ENCODE measurements at regions not wholly inside any gene's neighbourhood (a gene's known extent, or its start where the extent isn't known, plus 50 kb on each side); places are given as distances from the start of the nearest gene placed in this dataset.

DNA sequence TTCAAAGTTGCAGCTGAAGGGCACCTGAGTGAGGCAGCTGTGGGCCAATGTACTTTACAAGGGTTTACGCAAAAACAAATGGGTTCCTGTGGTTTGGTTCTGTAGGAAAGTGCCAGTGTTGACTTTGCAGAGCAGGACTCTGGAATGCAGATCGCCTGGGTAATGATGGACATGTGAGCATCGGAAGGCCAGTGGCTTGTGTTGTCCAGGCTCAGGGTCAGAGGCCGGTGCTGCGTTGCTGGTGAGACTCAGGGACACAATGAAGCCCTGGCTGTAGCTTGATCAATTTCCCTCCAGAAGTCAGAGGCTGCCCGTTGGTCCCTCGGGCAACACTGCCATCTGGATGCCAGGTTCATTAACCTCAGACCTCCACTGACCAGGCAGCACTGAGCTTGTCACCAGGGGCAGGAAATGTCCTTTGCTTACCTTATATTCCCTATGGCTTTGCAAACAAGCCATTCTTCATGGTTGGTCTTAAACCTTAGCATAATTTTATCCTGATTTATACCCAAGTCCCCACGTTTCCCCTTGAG is 753.4 kb downstream of the QKI start:
- H3K27ac ChIP-seq: no peak overlapping the region
- H3K27me3 ChIP-seq: no peaks in the 10 kb centered on the region
- DNase-seq: no peak
- TF ChIP-seq, protein P1, sequence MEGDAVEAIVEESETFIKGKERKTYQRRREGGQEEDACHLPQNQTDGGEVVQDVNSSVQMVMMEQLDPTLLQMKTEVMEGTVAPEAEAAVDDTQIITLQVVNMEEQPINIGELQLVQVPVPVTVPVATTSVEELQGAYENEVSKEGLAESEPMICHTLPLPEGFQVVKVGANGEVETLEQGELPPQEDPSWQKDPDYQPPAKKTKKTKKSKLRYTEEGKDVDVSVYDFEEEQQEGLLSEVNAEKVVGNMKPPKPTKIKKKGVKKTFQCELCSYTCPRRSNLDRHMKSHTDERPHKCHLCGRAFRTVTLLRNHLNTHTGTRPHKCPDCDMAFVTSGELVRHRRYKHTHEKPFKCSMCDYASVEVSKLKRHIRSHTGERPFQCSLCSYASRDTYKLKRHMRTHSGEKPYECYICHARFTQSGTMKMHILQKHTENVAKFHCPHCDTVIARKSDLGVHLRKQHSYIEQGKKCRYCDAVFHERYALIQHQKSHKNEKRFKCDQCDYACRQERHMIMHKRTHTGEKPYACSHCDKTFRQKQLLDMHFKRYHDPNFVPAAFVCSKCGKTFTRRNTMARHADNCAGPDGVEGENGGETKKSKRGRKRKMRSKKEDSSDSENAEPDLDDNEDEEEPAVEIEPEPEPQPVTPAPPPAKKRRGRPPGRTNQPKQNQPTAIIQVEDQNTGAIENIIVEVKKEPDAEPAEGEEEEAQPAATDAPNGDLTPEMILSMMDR (IDR thresholded peaks at IDR 0.05): no peak
- TF ChIP-seq POLR2AphosphoS5 (IDR thresholded peaks at IDR 0.05): no peak
- no peak for TF ChIP-seq POLR2A (IDR thresholded peaks at IDR 0.05)
- no peak for TF ChIP-seq EP300 (IDR thresholded peaks at IDR 0.05; ENCODE audit: low read depth)
- 80 to 100% methylated on average over 1 to 8 of the region's 8 CpGs for WGBS, 2 donors (ENCODE audit: low coverage in 1 of 2)
- H3K36me3 ChIP-seq: no peaks in the 10 kb centered on the region
- H3K4me1 ChIP-seq: no peaks in the 10 kb centered on the region
- no peak overlapping the region for H3K4me3 ChIP-seq
- intact Hi-C loops (cut with DNase I; ENCODE audit: low total_unique reads) (no loop called here), in situ Hi-C loops (cut with MboI; ENCODE audit: low pct_ligation_motif_present in 1 of 4, low pct_unique_long_range_greater_than_20kb in 1 of 4, low sequenced_read_pairs in 3 of 4) (no loop called here)
- H3K9me3 ChIP-seq: no peaks in the 10 kb centered on the region

DNA sequence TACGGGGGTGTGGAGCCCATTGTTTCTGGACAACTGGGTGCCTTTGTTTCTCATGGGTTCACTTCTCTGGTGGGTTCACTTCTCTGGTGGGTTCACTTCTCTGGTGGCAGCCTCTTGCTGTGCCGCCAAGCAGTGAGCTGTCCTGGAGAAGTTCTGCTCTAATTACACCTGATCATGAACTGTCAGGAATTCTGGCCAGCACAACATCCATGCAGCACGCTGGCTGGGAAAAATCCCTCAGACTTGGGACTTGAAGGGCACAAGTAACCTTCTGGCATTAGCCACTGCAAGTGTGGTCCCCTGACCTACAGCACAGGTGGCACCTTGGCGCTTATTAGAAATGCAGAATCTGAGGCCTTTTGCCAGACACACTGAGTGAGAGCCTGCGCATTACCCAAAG is 752.5 kb downstream of the QKI start:
- intact Hi-C loops (cut with DNase I; ENCODE audit: low total_unique reads): no loop called here

DNA sequence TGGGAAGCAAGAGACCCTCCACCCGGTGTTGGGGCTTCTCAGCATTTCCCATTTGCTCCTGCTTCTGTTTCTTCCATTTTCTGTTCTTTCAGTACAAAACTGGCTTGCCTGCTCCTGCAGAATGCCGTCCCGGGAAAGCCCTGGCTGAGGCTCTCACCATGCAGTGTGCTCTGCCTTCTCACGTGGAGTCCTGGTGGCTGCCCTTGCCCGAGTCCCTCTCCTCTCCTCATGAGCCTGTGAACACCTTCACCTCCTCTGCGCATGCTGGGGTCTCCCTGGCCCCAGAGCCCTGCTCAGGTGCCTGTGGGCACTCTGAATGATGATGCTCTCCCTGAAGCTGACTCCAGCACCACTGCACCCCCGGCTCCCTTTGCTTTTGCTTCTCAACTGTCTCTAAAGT is 752.0 kb downstream of the QKI start:
- no peaks in the 10 kb centered on the region for H3K4me1 ChIP-seq
- in situ Hi-C loops (cut with MboI; ENCODE audit: low pct_ligation_motif_present in 1 of 4, low pct_unique_long_range_greater_than_20kb in 1 of 4, low sequenced_read_pairs in 3 of 4): no loop called here
- H3K9me3 ChIP-seq: no peaks in the 10 kb centered on the region
- no peaks in the 10 kb centered on the region for H3K27me3 ChIP-seq
- intact Hi-C loops (cut with DNase I; ENCODE audit: low total_unique reads): no loop called here
- 75 to 78% methylated on average over 6 to 7 of the region's 7 CpGs for WGBS, 2 donors (ENCODE audit: low coverage in 1 of 2)
- no peak for DNase-seq
- TF ChIP-seq EP300 (IDR thresholded peaks at IDR 0.05; ENCODE audit: low read depth): no peak
- TF ChIP-seq, protein P1 (IDR thresholded peaks at IDR 0.05): no peak
- no peak for TF ChIP-seq POLR2AphosphoS5 (IDR thresholded peaks at IDR 0.05)
- no peak for TF ChIP-seq POLR2A (IDR thresholded peaks at IDR 0.05)
- H3K36me3 ChIP-seq: no peaks in the 10 kb centered on the region
- H3K4me3 ChIP-seq: no peak overlapping the region
- H3K27ac ChIP-seq: no peak overlapping the region

More for the DNA sequence above, 752.5 kb downstream of the QKI start:
- H3K9me3 ChIP-seq: no peaks in the 10 kb centered on the region
- TF ChIP-seq POLR2A (IDR thresholded peaks at IDR 0.05) (no peak), POLR2AphosphoS5 (IDR thresholded peaks at IDR 0.05) (no peak), EP300 (IDR thresholded peaks at IDR 0.05; ENCODE audit: low read depth) (no peak)
- TF ChIP-seq, protein P1 (IDR thresholded peaks at IDR 0.05): no peak
- no peaks in the 10 kb centered on the region for H3K4me1 ChIP-seq
- no peak overlapping the region for H3K4me3 ChIP-seq
- no peaks in the 10 kb centered on the region for H3K36me3 ChIP-seq
- in situ Hi-C loops (cut with MboI; ENCODE audit: low pct_ligation_motif_present in 1 of 4, low pct_unique_long_range_greater_than_20kb in 1 of 4, low sequenced_read_pairs in 3 of 4): no loop called here
- no peak overlapping the region for H3K27ac ChIP-seq
- no peaks in the 10 kb centered on the region for H3K27me3 ChIP-seq
- DNase-seq: no peak
- 91 to 100% methylated on average over 2 to 4 of the region's 5 CpGs for WGBS, 2 donors (ENCODE audit: low coverage in 1 of 2)

DNA sequence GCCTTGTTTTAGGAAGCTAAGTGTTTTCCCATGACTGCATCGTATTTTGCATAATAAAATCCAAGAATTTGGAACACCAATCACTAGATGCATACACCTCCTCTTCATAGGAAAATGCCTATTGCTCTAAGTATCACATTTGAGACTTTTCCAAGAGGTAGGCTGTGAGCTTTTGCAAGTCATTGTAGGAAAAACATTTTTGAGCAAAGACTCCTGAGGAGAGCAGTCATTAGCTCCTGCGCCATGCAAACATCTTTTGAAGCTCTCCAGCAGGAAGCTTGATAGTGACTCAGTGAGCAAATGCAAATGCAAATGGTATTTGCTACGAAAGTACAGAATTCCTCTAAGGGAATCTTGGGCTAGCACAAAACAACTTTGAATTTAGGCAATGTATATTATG is 750.4 kb downstream of the QKI start:
- TF ChIP-seq POLR2A (IDR thresholded peaks at IDR 0.05) (no peak), POLR2AphosphoS5 (IDR thresholded peaks at IDR 0.05) (no peak), EP300 (IDR thresholded peaks at IDR 0.05; ENCODE audit: low read depth) (no peak)
- TF ChIP-seq, protein P1 (IDR thresholded peaks at IDR 0.05): no peak
- Histone ChIP-seq H3K4me3 (no peak overlapping the region), H3K27ac (no peak overlapping the region), H3K9me3 (no peaks in the 10 kb centered on the region), H3K36me3 (no peaks in the 10 kb centered on the region), H3K27me3 (no peaks in the 10 kb centered on the region), H3K4me1 (no peaks in the 10 kb centered on the region)
- intact Hi-C loops (cut with DNase I; ENCODE audit: low total_unique reads) (no loop called here), in situ Hi-C loops (cut with MboI; ENCODE audit: low pct_ligation_motif_present in 1 of 4, low pct_unique_long_range_greater_than_20kb in 1 of 4, low sequenced_read_pairs in 3 of 4) (no loop called here)
- WGBS, 2 donors (ENCODE audit: low coverage in 1 of 2): 50 to 57% methylated on average over 3 of the region's 3 CpGs
- DNase-seq: no peak
